ENCODE measurements at regions not wholly inside any gene's neighbourhood (a gene's known extent, or its start where the extent isn't known, plus 50 kb on each side); places are given as distances from the start of the nearest gene placed in this dataset.

DNA sequence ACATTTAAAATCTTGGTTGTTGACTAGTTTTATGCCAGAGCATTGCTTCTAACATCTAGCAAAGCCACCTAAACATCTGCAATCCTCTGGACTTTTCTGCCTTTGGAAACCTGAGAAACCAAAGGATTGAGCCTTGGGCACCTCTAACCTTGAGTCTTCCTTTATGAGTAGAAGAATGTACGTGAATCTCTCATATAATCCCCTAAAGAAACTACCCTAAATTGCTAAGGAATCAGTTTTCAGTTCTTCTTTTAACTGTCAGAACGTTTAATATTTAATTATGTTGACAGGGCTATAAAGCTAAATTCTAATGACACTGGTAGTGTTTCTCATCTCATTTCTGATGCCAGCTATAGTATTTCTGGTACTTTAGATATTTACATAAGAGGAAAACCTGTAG, 997.3 kb downstream of the AMY1C start:
- TF ChIP-seq EZH2 (optimal IDR thresholded peaks at IDR 0.05; ENCODE audit: low read depth, low read length) (no peak), CTCF (IDR thresholded peaks at IDR 0.05; ENCODE audit: low read length) (no peak)

All from MM.1S (cell line).